ENCODE measurements at regions not wholly inside any gene's neighbourhood (a gene's known extent, or its start where the extent isn't known, plus 50 kb on each side); places are given as distances from the start of the nearest gene placed in this dataset.
"Not testable (repeated sequence)": the region's sequence is repeated elsewhere in the genome, so short reads cannot be mapped to it uniquely, and the experiment has no call there.

- no peak for DNase-seq (ENCODE audit: low read depth in 2 of 2, low spot score in 1 of 2)
Observed at GRCh38 chr5:18203296-18203695, 569.0 kb downstream of the TAF11L14 start.

DNA sequence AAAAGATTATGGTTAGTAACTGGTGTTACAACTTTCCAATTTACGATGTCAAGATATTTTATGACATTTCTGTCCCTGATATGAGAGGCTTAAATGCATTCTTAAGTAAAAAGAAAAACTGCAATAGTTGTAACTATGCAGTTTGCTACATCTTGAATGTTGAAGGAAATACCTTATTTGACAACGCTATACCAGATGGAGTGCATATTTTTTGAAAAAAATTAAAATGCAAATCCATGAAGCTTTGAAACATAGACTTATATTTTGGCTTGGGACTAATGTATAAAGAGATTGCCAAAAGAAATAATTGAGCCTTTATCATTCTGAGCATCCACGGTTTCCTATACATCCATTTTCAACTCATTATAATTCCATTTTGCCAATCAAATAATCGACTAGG lies 579.4 kb downstream of the TAF11L14 start:
- no peak for DNase-seq (ENCODE audit: low read depth in 2 of 2, low spot score in 1 of 2)

- no peak for DNase-seq (ENCODE audit: low read depth in 2 of 2, low spot score in 1 of 2)
Observed at GRCh38 chr5:18216016-18216415, 581.8 kb downstream of the TAF11L14 start.

- no peak for DNase-seq (ENCODE audit: low read depth in 2 of 2, low spot score in 1 of 2)
Observed at GRCh38 chr5:18216729-18217128, 582.5 kb downstream of the TAF11L14 start.

DNA sequence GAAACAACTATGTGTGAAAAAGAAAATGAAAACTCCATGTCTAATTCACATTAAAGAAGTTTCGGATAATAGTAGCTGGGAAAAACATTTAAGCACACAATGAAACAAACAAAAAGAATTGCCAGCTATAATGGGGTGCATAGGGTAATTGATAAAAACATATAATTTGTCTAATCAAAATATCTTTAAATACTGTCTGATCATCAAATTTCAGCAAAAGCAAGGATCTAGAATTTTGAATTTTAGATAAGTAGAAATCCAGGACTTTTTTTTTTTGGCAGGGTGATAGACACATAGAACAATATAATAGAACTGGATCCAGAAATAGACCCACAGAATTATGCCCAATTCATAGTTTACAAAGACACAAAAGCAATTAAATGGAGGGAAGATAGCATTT lies 585.0 kb downstream of the TAF11L14 start:
- no peak for DNase-seq (ENCODE audit: low read depth in 2 of 2, low spot score in 1 of 2)

- no peak for DNase-seq (ENCODE audit: low read depth in 2 of 2, low spot score in 1 of 2)
Observed at GRCh38 chr5:18220631-18221030, 586.4 kb downstream of the TAF11L14 start.

DNA sequence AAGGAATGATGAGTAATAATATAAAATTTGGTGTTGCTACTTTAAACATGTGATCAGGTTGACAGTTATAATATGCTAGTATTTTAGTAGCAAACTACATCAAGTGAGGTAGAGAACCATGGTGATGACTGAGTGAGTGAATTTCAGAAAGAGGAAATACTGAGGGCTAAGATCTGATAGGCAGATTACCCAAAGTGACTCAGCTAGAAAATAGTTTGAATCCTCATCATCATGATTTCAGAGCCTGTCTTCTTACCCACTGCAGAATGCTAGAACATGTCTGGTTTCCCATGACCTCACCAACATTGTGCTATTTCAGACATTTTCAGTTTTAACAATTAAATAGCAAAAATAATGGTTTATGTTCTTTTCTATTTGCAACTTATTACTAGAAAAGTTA lies 602.1 kb downstream of the TAF11L14 start:
- DNase-seq (ENCODE audit: low read depth in 2 of 2, low spot score in 1 of 2) = no peak

DNA sequence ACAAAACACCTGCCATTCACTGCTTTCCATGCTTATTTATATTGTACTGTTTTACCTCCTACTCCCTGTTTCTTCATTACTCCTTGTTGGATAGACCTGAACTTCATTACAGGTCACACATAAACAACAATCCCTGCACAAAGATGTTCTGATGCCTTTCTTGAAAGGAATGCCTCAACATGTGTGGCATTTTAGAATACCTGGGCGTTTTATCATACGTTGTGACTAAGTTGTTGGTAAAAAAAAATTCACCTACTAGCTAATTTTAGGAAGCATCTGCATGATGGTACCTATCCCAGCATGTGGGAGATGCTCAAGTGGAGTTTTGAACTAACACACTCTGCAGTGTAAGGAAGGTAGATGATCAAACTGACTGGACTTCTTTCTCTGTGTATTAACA lies 604.1 kb downstream of the TAF11L14 start:
- no peak for DNase-seq (ENCODE audit: low read depth in 2 of 2, low spot score in 1 of 2)

DNA sequence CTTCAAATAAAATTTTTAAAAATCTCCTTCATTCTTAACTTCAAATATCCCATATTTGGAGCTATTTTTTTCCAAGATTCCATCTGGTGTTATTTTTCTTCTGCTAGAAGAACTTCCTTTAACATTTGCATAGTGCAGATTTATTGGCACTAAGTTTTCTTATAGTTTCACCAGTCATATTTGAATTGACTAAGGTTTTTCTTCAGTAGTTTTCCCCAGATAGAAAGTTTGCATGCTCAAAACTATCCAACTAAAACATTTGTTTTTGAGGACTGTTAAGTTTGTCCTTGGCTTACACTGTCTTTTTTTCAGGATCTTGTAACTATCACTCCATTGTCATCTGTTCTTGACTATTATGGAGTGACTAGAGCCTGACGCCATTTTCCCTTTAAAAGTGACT lies 606.7 kb downstream of the TAF11L14 start:
- no peak for DNase-seq (ENCODE audit: low read depth in 2 of 2, low spot score in 1 of 2)

DNA sequence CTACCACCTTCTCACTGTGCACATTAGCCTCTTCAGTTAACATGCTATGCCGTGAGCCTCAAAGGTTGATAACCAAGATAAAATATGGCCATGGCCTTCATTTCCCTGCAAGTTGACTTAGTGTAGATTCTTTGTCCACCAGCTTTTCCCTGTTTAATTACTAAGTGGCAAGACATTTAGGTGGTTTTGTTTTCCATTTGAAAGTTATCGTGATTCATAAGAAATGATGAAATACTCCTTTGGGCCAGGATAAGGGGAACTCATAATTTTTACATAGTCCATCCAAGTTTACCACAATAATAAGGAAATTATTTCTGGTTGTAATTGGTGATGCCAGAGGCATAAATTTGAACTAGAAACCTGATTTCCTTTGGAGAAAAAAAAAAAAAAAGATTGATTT lies 609.6 kb downstream of the TAF11L14 start:
- no peak for DNase-seq (ENCODE audit: low read depth in 2 of 2, low spot score in 1 of 2)

DNA sequence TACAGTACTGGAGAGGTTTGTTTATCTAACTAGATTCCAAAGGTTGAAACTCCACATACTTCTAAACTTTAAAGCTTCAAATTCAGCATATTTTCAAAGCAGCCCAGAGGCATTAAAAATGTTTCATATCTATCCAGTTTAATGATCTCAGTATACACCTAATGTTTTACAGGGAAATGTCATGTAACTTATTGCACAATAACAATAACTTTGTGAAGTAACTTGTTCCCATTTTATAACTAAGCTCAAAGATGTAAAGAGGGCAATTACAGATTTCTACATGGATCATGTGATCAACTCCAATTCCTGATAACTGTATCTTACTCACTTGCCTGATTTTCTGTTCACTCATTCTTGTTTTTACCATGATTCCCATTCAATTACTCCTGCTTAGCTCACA lies 610.0 kb downstream of the TAF11L14 start:
- no peak for DNase-seq (ENCODE audit: low read depth in 2 of 2, low spot score in 1 of 2)

GRCh38 chr5:18252559-18252958 lies 618.3 kb downstream of the TAF11L14 start:
- no peak for DNase-seq (ENCODE audit: low read depth in 2 of 2, low spot score in 1 of 2)

DNA sequence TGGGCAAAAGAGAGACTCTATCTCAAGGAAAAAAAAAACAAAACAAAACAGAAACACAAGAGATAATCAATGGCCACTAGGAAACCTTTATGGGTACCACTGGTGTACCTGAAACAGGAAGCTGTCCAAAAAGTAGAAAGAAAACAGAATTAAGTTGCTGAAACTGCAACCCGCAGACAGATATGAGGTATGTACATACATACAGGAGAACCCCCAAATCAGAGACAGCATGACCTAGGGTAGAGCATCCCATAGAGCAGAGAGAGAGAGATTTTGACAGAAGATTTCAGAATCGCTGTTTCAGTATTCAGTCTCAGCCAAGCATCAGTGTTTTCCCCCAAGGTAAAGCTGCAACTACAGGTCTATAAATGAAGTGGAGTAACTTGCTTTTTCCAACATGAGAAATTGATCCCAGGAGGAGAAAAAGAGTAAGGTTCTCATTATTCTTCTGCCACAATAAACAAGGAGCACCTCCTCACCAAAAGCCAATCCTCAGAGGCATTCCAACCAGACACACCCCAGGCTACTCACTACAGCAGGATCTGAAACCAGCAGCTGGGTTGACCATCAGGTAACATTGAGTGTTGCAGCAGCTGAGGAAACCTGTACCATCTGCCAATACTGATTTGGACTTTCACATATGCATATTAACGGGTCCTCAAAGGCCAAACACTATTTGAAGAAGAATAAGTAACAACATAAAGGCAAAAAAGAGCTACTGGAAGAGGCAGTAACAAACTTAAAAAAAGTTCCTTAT lies 630.0 kb downstream of the TAF11L14 start:
- DNase-seq (ENCODE audit: low read depth in 2 of 2, low spot score in 1 of 2) = no peak

DNA sequence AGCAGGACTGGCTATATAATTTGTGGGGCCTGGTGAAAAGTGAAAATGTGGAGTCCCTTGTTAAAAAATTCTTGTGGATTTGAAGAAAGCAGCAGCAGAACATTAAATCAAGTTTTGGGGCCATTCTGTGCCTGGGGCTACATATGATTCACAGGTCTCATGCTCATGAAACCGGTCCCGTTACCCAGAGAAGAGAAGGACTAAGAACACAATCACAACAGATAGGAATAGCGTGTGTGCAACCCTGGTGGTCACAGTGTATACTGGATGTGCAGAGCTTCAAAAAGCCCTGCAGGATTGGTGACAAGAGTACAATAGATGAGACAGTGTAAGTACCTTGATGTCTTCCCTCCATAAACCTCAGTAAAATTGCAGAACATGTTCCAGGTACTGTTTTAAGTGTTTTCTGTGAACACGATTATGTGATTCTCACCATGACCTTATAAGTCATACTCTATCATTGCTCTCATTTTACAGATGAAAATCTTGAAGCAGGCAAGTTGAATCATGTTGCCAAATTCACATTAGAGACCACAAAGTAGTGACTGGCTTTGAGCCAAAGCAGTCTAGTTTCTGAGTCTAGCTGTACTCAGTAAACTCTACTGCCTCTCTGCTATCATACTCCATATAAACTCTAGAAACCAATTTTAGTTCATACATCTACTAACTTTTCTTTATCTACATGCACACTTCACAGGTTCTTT lies 636.5 kb downstream of the TAF11L14 start:
- DNase-seq (ENCODE audit: low read depth in 2 of 2, low spot score in 1 of 2) = no peak

GRCh38 chr5:18276939-18277338 lies 642.7 kb downstream of the TAF11L14 start:
- DNase-seq (ENCODE audit: low read depth in 2 of 2, low spot score in 1 of 2) = no peak

- DNase-seq (ENCODE audit: low read depth in 2 of 2, low spot score in 1 of 2) = no peak
Observed at GRCh38 chr5:18281947-18282581, 647.8 kb downstream of the TAF11L14 start.

GRCh38 chr5:18285257-18285656 lies 651.0 kb downstream of the TAF11L14 start:
- DNase-seq (ENCODE audit: low read depth in 2 of 2, low spot score in 1 of 2) = no peak

GRCh38 chr5:18292146-18292545 lies 657.9 kb downstream of the TAF11L14 start:
- no peak for DNase-seq (ENCODE audit: low read depth in 2 of 2, low spot score in 1 of 2)

- DNase-seq (ENCODE audit: low read depth in 2 of 2, low spot score in 1 of 2) = not testable (repeated sequence)
Observed at GRCh38 chr5:18295696-18296095, 661.4 kb downstream of the TAF11L14 start.

DNA sequence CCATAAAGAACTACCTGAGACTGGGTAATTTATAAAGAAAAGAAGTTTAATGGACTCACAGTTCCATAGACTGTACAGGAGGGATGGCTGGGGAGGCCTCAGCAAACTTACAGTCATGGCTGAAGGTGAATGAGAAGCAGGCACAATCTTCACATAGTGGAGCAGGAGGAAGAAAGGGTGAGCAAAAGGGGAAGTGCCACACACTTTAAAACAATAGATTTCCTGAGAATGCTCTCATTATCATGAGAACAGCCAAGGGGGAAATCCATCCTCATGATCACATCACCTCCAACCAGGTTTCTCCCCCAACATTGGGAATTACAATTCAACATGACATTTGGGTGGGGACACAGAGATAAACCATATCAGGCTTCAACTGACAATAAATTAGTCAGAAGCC lies 664.9 kb downstream of the TAF11L14 start:
- no peak for DNase-seq (ENCODE audit: low read depth in 2 of 2, low spot score in 1 of 2)

- no peak for DNase-seq (ENCODE audit: low read depth in 2 of 2, low spot score in 1 of 2)
Observed at GRCh38 chr5:18305288-18305924, 671.1 kb downstream of the TAF11L14 start.

GRCh38 chr5:18311266-18311665 lies 677.0 kb downstream of the TAF11L14 start:
- DNase-seq (ENCODE audit: low read depth in 2 of 2, low spot score in 1 of 2) = no peak

Data from stimulated activated CD8-positive, alpha-beta memory T cell treated with anti-CD3 and anti-CD28 coated beads, Interleukin-4, amount 100 ng/mL, for 4 hours (primary cell).